ENCODE measurements at regions not wholly inside any gene's neighbourhood (a gene's known extent, or its start where the extent isn't known, plus 50 kb on each side); places are given as distances from the start of the nearest gene placed in this dataset.
"Not testable (repeated sequence)": the region's sequence is repeated elsewhere in the genome, so short reads cannot be mapped to it uniquely, and the experiment has no call there.

DNA sequence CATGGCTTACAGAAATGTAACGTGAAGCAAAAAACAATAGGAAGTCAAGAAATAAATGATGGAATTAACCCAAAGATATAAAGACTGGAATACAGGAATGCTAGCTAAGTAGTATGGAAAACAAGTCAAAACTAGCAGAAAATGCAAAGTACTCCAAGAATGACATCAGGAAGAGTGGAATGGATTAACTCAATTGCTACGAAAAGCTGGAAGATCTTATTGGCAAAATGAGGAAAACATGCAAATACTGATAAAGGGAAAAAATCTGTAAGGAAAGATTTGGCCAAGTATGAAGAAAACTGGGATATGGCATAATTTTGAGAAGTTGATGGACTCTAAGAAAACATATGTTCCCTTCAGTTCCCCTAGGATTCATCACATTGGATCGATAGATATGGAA, 324.5 kb upstream of the ZNF608 start:
- no peaks in the 10 kb centered on the region for H3K4me1 Mint-ChIP-seq
- H3K27me3 Mint-ChIP-seq = peaks cover 0 to 5% (median 1%) of the 10 kb centered on the region in 5 donors
- no peak overlapping the region for H3K27ac Mint-ChIP-seq
- no peak for ATAC-seq
- no peak overlapping the region for H3K4me3 Mint-ChIP-seq
- peaks cover 8 to 50% (median 23%) of the 10 kb centered on the region in 9 donors for H3K9me3 Mint-ChIP-seq
- no peak for DNase-seq
- H3K36me3 Mint-ChIP-seq = peaks cover 0 to 34% (median 0%) of the 10 kb centered on the region in 3 donors
- POLR2A ChIA-PET = no interaction called here

DNA sequence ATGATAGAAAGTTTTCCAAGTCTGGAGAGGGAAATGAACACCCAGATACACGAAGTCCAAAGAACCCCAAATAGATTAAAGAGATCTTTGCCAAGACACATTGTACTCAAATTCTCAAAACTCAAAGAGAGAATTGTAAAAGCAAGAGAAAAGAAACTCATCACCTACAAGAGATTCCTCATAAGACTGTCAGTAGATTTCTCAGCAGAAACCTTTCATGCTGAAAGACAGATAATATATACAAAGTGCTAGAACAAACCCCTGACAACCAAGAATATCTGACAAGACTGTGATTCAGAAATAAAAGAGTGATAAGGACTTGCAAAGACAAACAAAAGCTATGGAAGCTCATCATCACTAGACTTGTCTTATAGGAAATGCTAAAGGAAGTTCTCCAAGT, 326.7 kb upstream of the ZNF608 start:
- Mint-ChIP-seq H3K27ac (no peak overlapping the region), H3K4me1 (no peaks in the 10 kb centered on the region), H3K9me3 (peaks cover 8 to 50% (median 23%) of the 10 kb centered on the region in 9 donors), H3K4me3 (no peak overlapping the region), H3K27me3 (peaks cover 0 to 5% (median 0%) of the 10 kb centered on the region in 5 donors), H3K36me3 (peaks cover 0 to 34% (median 0%) of the 10 kb centered on the region in 3 donors)
- POLR2A ChIA-PET = no interaction called here
- ATAC-seq = no peak
- DNase-seq = no peak

DNA sequence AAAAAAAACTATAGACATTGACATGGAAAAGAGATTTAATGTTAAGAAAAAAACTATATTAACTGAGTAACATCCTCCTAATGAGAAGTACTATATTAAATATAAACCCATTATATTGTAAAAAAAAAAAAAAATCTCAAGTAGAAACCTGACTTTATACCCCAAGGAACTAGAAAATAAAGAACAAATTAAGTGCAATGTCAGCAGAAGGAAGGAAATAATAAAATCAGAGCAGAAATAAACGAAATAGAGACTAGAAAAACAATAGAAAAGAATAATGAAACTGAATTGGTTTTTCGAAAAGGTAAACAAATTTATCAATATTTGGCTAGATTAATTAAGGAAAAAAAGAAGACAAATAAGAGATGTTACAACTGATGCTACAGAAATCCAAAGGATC, 329.1 kb upstream of the ZNF608 start:
- Mint-ChIP-seq H3K9me3 (peaks cover 5 to 34% (median 19%) of the 10 kb centered on the region in 9 donors), H3K27me3 (no peaks in the 10 kb centered on the region), H3K36me3 (peaks cover 0 to 30% (median 0%) of the 10 kb centered on the region in 3 donors), H3K4me1 (no peaks in the 10 kb centered on the region), H3K27ac (no peak overlapping the region), H3K4me3 (no peak overlapping the region)
- POLR2A ChIA-PET = no interaction called here
- DNase-seq (no peak), ATAC-seq (no peak)

DNA sequence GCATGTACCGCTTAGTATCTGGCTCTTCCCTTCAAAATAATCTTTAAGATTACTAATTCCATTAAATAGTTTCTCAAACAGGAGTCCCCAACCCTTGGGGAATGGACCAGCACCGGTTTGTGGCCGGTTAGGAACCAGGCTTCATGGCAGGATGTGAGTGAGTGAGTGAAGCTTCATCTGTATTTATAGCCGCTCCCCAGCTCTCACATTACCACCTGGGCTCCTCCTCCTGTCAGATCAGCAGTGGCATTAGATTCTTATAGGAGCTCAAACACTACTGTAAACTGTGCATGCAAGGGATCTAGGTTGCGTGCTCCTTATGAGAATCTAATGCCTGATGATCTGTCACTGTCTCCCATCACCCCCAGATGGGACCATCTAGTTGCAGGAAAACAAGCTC, 332.6 kb upstream of the ZNF608 start:
- H3K36me3 Mint-ChIP-seq, H3K27ac Mint-ChIP-seq, H3K27me3 Mint-ChIP-seq, POLR2A ChIA-PET, DNase-seq, ATAC-seq, H3K4me3 Mint-ChIP-seq, H3K9me3 Mint-ChIP-seq, H3K4me1 Mint-ChIP-seq: not testable (repeated sequence)

DNA sequence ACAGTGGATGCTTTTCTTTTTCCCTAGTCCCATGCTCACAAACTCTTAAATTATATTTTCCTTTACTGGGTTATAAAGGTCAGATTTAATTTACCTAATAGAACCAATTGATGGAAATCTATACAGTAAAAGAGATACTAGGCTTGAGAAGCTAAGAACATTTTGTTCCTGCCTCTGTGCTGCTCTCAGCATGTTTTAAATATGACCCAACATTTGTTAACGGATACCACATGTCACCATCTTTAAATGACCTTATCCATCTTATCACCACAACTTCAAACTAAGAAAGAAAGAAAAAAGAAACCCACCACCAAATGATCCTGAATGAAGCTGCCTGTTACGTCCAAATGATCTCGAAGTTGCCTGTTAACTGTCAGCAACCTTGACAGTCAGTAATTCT, 334.7 kb upstream of the ZNF608 start:
- POLR2A ChIA-PET = no interaction called here
- Mint-ChIP-seq H3K36me3 (no peaks in the 10 kb centered on the region), H3K4me1 (no peaks in the 10 kb centered on the region), H3K27me3 (no peaks in the 10 kb centered on the region), H3K27ac (no peak overlapping the region), H3K4me3 (no peak overlapping the region), H3K9me3 (peaks cover 0 to 5% (median 0%) of the 10 kb centered on the region in 9 donors)
- ATAC-seq (no peak), DNase-seq (no peak)

DNA sequence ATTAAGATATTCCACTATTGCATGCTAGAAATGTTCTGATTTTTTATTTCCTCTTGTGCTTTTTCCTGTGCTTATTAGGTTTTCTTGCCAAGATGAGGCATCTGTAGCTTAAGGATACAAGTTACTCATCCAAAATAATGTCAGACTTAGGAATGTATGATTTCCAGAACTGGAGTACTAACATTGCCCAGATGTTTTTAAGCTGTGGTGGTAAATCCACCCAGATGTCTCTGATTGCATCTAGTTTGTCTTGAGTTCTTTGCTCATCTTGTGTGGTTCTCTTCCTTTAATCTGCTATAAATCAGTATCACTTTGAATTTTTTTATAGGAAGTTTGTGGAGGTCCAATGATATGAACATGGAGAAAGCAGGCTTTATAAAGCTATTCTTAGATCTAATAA, 337.5 kb upstream of the ZNF608 start:
- POLR2A ChIA-PET = no interaction called here
- no peaks in the 10 kb centered on the region for H3K27me3 Mint-ChIP-seq
- no peaks in the 10 kb centered on the region for H3K36me3 Mint-ChIP-seq
- H3K9me3 Mint-ChIP-seq = peaks cover 0 to 12% (median 0%) of the 10 kb centered on the region in 9 donors
- H3K4me3 Mint-ChIP-seq = no peak overlapping the region
- no peak for DNase-seq
- no peak overlapping the region for H3K27ac Mint-ChIP-seq
- no peaks in the 10 kb centered on the region for H3K4me1 Mint-ChIP-seq
- no peak for ATAC-seq

DNA sequence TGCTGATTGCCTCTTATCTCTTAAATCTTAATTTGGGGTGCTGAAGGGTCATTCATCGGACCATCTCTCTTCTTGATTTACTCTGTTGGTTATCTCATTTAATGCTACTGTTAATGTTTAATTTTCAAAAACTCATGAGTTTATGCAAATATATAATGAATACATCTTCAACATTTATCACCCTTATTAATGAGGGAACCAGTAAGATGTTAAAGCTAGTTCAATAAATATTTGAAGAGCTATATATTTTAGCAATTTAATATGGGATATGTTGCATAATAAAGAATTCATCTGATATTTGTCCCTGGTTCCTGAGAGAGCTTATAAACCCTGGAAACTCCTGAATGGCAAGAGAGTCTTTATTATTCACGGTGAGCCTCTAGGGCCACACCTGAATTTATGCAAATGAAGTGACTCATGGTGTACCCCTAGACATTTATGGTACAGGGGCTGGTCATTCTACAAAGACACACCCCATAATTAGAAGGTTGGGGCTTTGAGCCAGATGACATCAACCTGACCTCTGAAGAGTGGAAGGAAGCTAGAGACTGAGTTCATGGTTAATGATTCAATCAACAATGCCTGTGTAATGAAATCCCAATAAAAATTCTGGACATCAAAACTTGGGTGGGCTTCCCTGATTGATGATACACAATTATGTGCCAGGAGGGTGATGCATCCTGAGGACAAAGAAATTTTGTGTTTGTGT, 339.5 kb upstream of the ZNF608 start:
- no peaks in the 10 kb centered on the region for H3K4me1 Mint-ChIP-seq
- H3K4me3 Mint-ChIP-seq = no peak overlapping the region

DNA sequence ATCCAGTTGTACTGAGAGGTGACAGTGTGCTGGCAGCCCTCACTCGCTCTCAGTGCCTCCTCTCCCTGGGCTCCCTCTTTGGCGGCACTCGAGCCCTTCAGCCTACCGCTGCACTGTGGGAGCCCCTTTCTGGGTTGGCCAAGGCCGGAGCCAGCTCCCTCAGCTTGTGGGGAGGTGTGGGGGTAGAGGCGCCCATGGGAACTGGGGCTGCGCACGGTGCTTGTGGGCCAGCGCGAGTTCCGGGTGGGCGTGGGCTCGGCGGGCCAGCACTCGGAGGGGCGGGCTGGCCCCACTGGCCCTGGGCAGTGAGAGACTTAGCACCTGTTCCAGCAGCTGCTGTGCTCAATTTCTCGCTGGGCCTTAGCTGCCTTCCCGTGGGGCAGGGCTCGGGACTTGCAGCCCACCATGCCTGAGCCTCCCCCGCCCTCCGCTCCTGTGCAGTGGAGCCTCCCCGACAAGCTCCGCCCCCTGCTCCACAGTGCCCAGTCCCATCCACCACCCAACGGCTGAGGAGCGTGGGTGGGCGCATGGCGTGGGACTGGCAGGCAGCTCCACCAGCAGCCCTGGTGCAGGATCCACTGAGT, 342.2 kb upstream of the ZNF608 start:
- Mint-ChIP-seq H3K27me3 (peaks cover 0 to 3% (median 0%) of the 10 kb centered on the region in 5 donors), H3K4me3 (no peak overlapping the region), H3K36me3 (no peaks in the 10 kb centered on the region), H3K4me1 (no peaks in the 10 kb centered on the region), H3K9me3 (peaks cover 0 to 12% (median 3%) of the 10 kb centered on the region in 9 donors), H3K27ac (no peak overlapping the region)
- ATAC-seq (no peak), DNase-seq (no peak)
- POLR2A ChIA-PET = no interaction called here

More for the DNA sequence above, 339.5 kb upstream of the ZNF608 start:
- peaks cover 0 to 12% (median 2%) of the 10 kb centered on the region in 9 donors for H3K9me3 Mint-ChIP-seq
- POLR2A ChIA-PET = no interaction called here
- DNase-seq (no peak), ATAC-seq (no peak)
- no peaks in the 10 kb centered on the region for H3K27me3 Mint-ChIP-seq
- no peaks in the 10 kb centered on the region for H3K36me3 Mint-ChIP-seq
- H3K27ac Mint-ChIP-seq = no peak overlapping the region

DNA sequence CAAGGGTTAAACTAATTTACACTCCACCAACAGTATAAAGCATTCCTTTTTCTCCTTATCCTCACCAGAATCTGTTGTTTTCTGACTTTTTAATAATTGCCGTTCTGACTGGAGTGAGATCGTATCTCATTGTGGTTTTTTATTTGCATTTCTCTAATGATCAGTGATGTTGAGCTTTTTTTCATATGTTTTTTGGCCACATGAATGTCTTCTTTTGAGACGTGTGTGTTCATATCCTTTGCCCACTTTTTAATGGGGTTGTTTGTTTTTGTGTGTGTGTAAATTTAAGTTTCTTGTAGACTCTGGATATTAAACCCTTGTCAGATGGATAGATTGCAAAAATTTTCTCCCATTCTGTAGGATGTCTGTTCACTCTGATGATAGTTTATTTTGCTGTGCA, 345.7 kb upstream of the ZNF608 start:
- DNase-seq, H3K4me3 Mint-ChIP-seq, H3K27me3 Mint-ChIP-seq, ATAC-seq, H3K36me3 Mint-ChIP-seq, H3K27ac Mint-ChIP-seq, H3K4me1 Mint-ChIP-seq, POLR2A ChIA-PET: not testable (repeated sequence)
- peaks cover 0 to 17% (median 4%) of the 10 kb centered on the region in 9 donors for H3K9me3 Mint-ChIP-seq

DNA sequence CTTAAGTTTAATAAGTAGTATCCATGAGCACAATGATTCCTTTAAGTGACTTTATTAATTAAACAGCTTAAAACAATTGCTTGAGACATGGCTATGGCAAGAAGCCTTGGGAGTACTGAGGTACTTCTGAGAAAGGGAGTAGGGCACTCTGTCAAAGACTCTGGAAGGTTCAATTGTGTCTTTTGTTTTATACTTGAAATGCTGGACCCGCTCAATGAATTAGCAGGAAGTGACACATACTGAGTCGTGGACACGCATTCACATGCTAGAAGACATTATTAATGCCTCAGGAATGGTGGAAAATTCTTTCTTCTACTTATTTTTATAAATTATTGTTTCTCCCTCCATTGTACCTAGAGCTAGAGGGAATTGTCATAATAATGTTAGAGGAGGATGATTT, 347.3 kb upstream of the ZNF608 start:
- Mint-ChIP-seq H3K36me3 (no peaks in the 10 kb centered on the region), H3K4me3 (no peak overlapping the region), H3K4me1 (no peaks in the 10 kb centered on the region), H3K9me3 (peaks cover 0 to 13% (median 3%) of the 10 kb centered on the region in 9 donors), H3K27me3 (peaks cover 0 to 3% (median 0%) of the 10 kb centered on the region in 5 donors), H3K27ac (no peak overlapping the region)
- DNase-seq (no peak), ATAC-seq (no peak)
- POLR2A ChIA-PET = no interaction called here

DNA sequence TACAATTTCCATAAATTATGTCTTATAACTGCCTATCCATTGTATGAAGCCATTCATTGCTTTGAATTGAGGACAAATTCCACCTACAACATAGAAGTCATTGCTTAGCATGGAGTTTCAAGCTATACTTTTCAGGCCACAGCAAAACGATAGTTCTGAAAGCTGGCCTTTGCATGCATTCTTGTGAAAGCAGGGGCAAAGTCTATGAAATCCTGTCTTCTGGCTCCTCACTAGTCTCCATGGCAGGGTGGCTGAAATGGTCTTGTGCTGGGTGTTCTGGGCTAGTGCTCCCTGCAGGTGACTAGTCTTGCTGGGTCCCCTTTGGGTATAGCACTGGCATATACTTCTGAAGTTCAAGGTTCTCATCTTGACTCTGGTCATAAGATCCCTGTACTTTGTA, 353.9 kb upstream of the ZNF608 start:
- DNase-seq (no peak), ATAC-seq (no peak)
- Mint-ChIP-seq H3K4me3 (no peak overlapping the region), H3K9me3 (peaks cover 0 to 6% (median 0%) of the 10 kb centered on the region in 9 donors), H3K4me1 (no peaks in the 10 kb centered on the region), H3K27me3 (no peaks in the 10 kb centered on the region), H3K36me3 (no peaks in the 10 kb centered on the region), H3K27ac (no peak overlapping the region)
- POLR2A ChIA-PET = no interaction called here

DNA sequence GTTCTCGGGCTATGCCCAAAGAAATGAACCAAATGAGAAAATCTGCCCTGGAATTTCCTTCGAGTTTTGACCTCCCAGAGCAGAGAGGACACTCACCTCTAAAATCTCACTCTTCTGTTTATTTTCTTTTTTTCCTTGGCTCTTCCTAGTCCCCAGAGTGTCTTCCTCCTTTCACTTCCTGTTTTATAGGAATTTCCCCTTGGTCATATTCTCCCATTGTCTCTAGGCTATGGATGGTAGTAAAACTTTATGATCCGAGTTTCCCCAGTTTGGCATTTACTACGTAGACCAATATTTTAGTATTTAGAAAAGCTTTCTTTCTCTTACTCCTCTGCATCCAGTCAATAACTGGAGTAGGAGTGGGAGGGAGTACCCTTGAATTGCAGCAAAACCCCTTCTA, 354.5 kb upstream of the ZNF608 start:
- POLR2A ChIA-PET = no interaction called here
- Mint-ChIP-seq H3K9me3 (peaks cover 0 to 6% (median 0%) of the 10 kb centered on the region in 9 donors), H3K4me3 (no peak overlapping the region), H3K27me3 (no peaks in the 10 kb centered on the region), H3K36me3 (no peaks in the 10 kb centered on the region), H3K27ac (no peak overlapping the region), H3K4me1 (no peaks in the 10 kb centered on the region)
- no peak for ATAC-seq
- no peak for DNase-seq

DNA sequence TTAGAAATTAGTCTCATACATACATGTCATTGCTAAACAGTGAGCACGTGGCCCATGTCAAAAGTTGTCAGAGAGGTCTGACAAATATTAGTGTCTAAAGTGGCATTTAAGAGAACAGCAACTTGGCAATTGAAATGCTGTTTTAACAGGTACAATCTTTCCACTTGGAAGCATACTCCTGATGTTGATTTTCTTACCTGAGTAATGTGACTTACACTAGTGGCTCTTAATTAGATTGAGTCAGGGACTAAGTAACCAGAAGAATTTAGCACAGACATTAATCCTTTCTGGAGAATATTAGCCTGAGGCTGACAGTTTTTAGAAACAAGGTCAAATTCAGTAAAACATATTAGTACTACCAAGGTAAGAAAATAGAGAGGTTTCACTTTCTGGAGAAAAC, 357.0 kb upstream of the ZNF608 start:
- Mint-ChIP-seq H3K27ac (no peak overlapping the region), H3K4me1 (no peaks in the 10 kb centered on the region), H3K9me3 (peaks cover 0 to 6% (median 0%) of the 10 kb centered on the region in 9 donors), H3K27me3 (no peaks in the 10 kb centered on the region), H3K4me3 (no peak overlapping the region), H3K36me3 (no peaks in the 10 kb centered on the region)
- DNase-seq (no peak), ATAC-seq (no peak)
- POLR2A ChIA-PET = no interaction called here

DNA sequence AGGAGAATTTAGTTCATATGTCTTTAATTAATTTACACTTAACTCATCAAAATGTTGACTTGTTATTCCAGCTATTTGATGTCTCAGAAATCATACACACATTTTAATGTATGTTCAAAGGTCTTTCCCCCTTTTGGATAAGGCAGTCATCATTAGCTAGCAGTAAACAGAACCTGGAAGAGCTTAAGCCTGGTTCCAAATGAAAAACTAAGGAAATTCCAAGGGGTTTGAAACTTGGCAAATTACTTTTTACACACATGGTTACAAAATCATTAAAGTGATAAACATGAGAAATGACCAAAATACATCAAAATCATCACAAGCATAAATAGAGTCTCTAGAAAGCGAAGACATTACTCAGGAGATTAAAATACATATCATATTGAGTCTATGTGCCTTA, 359.8 kb upstream of the ZNF608 start:
- no peak for ATAC-seq

More for the DNA sequence above, 359.8 kb upstream of the ZNF608 start:
- Mint-ChIP-seq H3K36me3 (no peaks in the 10 kb centered on the region), H3K27ac (no peak overlapping the region), H3K4me1 (no peaks in the 10 kb centered on the region), H3K9me3 (peaks cover 0 to 13% (median 0%) of the 10 kb centered on the region in 9 donors), H3K27me3 (no peaks in the 10 kb centered on the region), H3K4me3 (no peak overlapping the region)
- no peak for DNase-seq
- POLR2A ChIA-PET = no interaction called here
